Caco-2 (cell line): ENCODE measurements at regions not wholly inside any gene's neighbourhood (a gene's known extent, or its start where the extent isn't known, plus 50 kb on each side); places are given as distances from the start of the nearest gene placed in this dataset.

Experiments
- BruUV-seq: library from RNA; stranded (reverse); fragments of 400-500 nt; replicated peaks from 2 replicates; lab custom pipeline; 2021; lab: Mats Ljungman, UMichigan
- CTCF ChIA-PET: fragments of 300-600 bp; sonication (Branson Sonifier 250); formaldehyde crosslinking; loops from one replicate; lab custom pipeline; 2022; ENCODE audit warnings: antibody characterized with exemption; lab: Charles Lee
- POLR2A ChIA-PET: fragments of 300-600 bp; sonication (Branson Sonifier 250); formaldehyde crosslinking; loops from one replicate; lab custom pipeline; 2022; ENCODE audit warnings: antibody characterized with exemption; lab: Charles Lee
- DNase-seq, 2 experiments: peaks; one replicate each; pipeline versions ENCODE4 v3.0.0 to v3.0.0-alpha.2; 2020 to 2022
- H3K27me3 ChIP-seq: replicated peaks from 2 replicates; pipeline ENCODE4 v1.6.0; 2011; ENCODE audit warnings: low read length; ENCODE audit not compliant: control insufficient read depth, insufficient read depth
- H3K36me3 ChIP-seq: 2 replicates; pipeline ENCODE4 v1.5.1; 2011; ENCODE audit warnings: low read length; ENCODE audit not compliant: control insufficient read depth, insufficient read depth
- H3K4me1 ChIP-seq: fragments of 250-450 bp; sonication (Bioruptor Pico); 2 replicates; pipeline ENCODE4 v1.5.1; 2020; ENCODE audit warnings: mild to moderate bottlenecking
- H3K4me3 ChIP-seq: 2 replicates; pipeline ENCODE4 v1.5.1; 2011; ENCODE audit warnings: low read depth, mild to moderate bottlenecking, control low read depth, low read length
- H3K9me3 ChIP-seq: fragments of 250-450 bp; sonication (Bioruptor Pico); 2 replicates; pipeline ENCODE4 v1.5.1; 2020; ENCODE audit warnings: mild to moderate bottlenecking, moderate library complexity
- H3K27ac Mint-ChIP-seq: one replicate; pipeline ENCODE4 v1.8.0; 2022; ENCODE audit warnings: mixed read lengths; ENCODE audit not compliant: unreplicated experiment
- H3K27me3 Mint-ChIP-seq: one replicate; pipeline ENCODE4 v1.8.0; 2022; ENCODE audit warnings: mixed read lengths; ENCODE audit not compliant: insufficient read depth, unreplicated experiment
- H3K36me3 Mint-ChIP-seq: one replicate; pipeline ENCODE4 v1.8.0; 2022; ENCODE audit warnings: mild to moderate bottlenecking, mixed read lengths; ENCODE audit not compliant: insufficient read depth, unreplicated experiment
- H3K4me1 Mint-ChIP-seq: one replicate; pipeline ENCODE4 v1.8.0; 2022; ENCODE audit warnings: low read depth, mixed read lengths; ENCODE audit not compliant: unreplicated experiment
- H3K4me3 Mint-ChIP-seq: one replicate; pipeline ENCODE4 v1.8.0; 2022; ENCODE audit warnings: mild to moderate bottlenecking, moderate library complexity, mixed read lengths; ENCODE audit not compliant: unreplicated experiment
- H3K9me3 Mint-ChIP-seq: one replicate; pipeline ENCODE4 v1.8.0; 2022; ENCODE audit warnings: mixed read lengths; ENCODE audit not compliant: unreplicated experiment
- intact Hi-C: fragments of 100-400 bp; cut with micrococcal nuclease; formaldehyde crosslinking; loops from one replicate; pipeline ENCODE4 v1.10.0; 2022; ENCODE audit not compliant: unreplicated experiment
- TF ChIP-seq, protein P1 (sequence below), 2 experiments: fragments of 200-600 bp in 1 of 2; IDR thresholded peaks; 1 replicate in 1 of 2; 2 replicates in 1 of 2; pipeline versions ENCODE4 v1.5.1 to v1.8.0; 2011 to 2022; ENCODE audit warnings: antibody characterized with exemption in 1 of 2, control low read depth in 1 of 2, inconsistent platforms in 1 of 2, low read depth in 1 of 2, low read length in 1 of 2, mild to moderate bottlenecking in 1 of 2, moderate library complexity in 1 of 2; ENCODE audit not compliant: insufficient read depth in 1 of 2, severe bottlenecking in 1 of 2, unreplicated experiment in 1 of 2

DNA sequence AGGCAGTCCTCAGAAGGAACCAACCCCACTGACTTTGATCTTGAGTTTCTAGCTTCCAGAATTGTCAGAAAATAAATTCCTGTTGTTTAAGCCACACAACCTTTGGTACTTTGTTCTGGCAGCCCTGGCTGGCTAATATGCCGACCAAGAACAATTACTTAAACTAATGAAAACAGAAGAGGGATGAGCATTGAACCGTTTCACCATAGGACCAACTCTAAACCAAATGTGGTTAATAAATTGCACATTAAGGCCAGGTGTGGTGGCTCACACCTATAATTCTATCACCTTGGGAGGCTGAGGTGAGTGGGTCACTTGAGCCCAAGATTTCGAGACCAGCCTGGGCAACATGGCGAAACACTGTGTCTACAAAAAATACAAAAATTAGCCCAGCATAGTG lies 160.9 kb upstream of the RAI14 start:
- H3K36me3 Mint-ChIP-seq = peaks cover 5% of the 10 kb centered on the region
- peaks cover 35% of the 10 kb centered on the region for H3K4me1 Mint-ChIP-seq
- CTCF ChIA-PET = no interaction called here

DNA sequence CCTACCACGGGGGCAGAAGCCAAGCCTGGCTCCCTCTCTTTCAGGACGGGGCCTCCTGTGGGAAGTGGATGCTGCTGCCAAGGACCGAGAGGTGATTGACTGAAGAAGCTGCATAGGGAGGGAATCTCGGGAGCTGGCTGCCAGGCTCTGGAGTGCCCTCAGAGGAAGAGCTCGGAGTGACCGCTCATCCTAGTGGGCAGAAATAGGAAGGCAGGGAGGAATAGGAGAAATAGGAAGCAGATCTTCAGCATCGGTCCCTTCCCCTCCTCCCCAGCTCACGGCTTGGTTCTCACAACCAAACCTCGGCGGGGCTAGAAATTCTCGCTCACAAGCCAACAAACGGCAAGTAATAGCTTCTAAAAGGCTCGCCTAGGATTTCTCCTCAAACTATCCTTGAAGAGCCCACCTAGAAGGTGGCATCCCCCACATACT lies 159.9 kb upstream of the RAI14 start:
- peaks cover 17% of the 10 kb centered on the region for H3K4me1 ChIP-seq
- H3K4me3 ChIP-seq = no peak overlapping the region
- Mint-ChIP-seq H3K27me3 (no peaks in the 10 kb centered on the region), H3K36me3 (peaks cover under 1% of the 10 kb centered on the region), H3K4me1 (peaks cover 24% of the 10 kb centered on the region), H3K9me3 (no peaks in the 10 kb centered on the region), H3K4me3 (no peak overlapping the region), H3K27ac (no peak overlapping the region)
- H3K36me3 ChIP-seq = no peaks in the 10 kb centered on the region
- ChIA-PET POLR2A (no interaction called here), CTCF (no interaction called here)
- TF ChIP-seq, protein P1, sequence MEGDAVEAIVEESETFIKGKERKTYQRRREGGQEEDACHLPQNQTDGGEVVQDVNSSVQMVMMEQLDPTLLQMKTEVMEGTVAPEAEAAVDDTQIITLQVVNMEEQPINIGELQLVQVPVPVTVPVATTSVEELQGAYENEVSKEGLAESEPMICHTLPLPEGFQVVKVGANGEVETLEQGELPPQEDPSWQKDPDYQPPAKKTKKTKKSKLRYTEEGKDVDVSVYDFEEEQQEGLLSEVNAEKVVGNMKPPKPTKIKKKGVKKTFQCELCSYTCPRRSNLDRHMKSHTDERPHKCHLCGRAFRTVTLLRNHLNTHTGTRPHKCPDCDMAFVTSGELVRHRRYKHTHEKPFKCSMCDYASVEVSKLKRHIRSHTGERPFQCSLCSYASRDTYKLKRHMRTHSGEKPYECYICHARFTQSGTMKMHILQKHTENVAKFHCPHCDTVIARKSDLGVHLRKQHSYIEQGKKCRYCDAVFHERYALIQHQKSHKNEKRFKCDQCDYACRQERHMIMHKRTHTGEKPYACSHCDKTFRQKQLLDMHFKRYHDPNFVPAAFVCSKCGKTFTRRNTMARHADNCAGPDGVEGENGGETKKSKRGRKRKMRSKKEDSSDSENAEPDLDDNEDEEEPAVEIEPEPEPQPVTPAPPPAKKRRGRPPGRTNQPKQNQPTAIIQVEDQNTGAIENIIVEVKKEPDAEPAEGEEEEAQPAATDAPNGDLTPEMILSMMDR (IDR thresholded peaks at IDR 0.05; ENCODE audit: insufficient read depth in 1 of 2, low read depth in 1 of 2, low read length in 1 of 2, severe bottlenecking in 1 of 2, unreplicated experiment in 1 of 2) = no peak
- no peaks in the 10 kb centered on the region for H3K27me3 ChIP-seq
- intact Hi-C loops = no loop called here
- BruUV-seq = no TSS peak
- no peak for DNase-seq
- no peaks in the 10 kb centered on the region for H3K9me3 ChIP-seq

More for the DNA sequence above, 160.9 kb upstream of the RAI14 start:
- POLR2A ChIA-PET = no interaction called here
- TF ChIP-seq, protein P1 (IDR thresholded peaks at IDR 0.05; ENCODE audit: insufficient read depth in 1 of 2, low read depth in 1 of 2, low read length in 1 of 2, severe bottlenecking in 1 of 2, unreplicated experiment in 1 of 2) = no peak
- H3K4me3 ChIP-seq = no peak overlapping the region
- Mint-ChIP-seq H3K4me3 (no peak overlapping the region), H3K27ac (no peak overlapping the region), H3K9me3 (no peaks in the 10 kb centered on the region), H3K27me3 (no peaks in the 10 kb centered on the region)
- no peak for DNase-seq
- intact Hi-C loops = no loop called here
- peaks cover 17% of the 10 kb centered on the region for H3K4me1 ChIP-seq
- BruUV-seq = no TSS peak
- H3K27me3 ChIP-seq = no peaks in the 10 kb centered on the region
- no peaks in the 10 kb centered on the region for H3K36me3 ChIP-seq
- no peaks in the 10 kb centered on the region for H3K9me3 ChIP-seq

DNA sequence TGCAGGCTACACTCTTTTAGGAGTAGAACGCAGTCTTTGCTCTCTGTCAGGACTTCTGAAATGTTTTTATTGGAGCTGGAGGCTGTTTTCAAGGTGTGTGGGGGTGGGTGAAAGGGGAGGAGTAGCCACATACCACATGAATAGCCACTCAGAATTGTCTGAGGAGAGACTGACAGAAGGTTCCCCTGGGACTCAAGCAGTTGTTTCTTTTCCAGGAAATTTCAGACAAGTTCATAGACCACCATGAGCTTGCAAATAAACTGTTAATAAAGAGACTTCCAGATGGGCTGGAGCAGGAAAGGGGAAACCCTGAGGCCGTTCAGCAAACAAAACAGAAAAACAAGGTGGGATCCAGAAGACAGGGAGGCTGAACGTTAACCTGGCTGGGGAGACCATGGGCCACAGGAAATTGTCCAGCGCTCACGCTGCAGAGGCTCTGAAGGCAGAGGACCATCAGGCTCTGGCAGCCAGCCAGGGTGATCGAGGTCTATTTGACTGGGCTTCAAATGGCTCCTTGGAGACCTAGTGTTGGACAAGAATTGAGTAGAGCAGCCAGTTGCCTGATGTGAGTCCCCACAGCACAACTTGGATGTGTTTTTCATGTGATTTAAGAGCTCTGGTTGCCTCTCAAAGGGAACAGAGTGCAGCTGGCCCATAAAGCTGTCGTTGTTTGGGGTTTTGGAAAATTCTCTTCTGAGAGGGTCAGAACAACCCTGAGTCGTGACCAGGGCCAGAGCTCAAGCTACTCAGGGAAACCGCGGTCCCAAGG lies 159.2 kb upstream of the RAI14 start:
- Mint-ChIP-seq H3K9me3 (no peaks in the 10 kb centered on the region), H3K27me3 (no peaks in the 10 kb centered on the region), H3K27ac (no peak overlapping the region), H3K4me3 (no peak overlapping the region), H3K4me1 (peaks cover 21% of the 10 kb centered on the region), H3K36me3 (no peaks in the 10 kb centered on the region)
- intact Hi-C loops = no loop called here
- DNase-seq = no peak
- ChIA-PET CTCF (interaction anchor here (0.6 kb wide), 1 partner anchor 1872 kb away, joined by 4 read pairs; no protein-coding TSS in a partner anchor), POLR2A (no interaction called here)
- TF ChIP-seq, protein P1 (IDR thresholded peaks at IDR 0.05; ENCODE audit: insufficient read depth in 1 of 2, low read depth in 1 of 2, low read length in 1 of 2, severe bottlenecking in 1 of 2, unreplicated experiment in 1 of 2) = no peak
- Histone ChIP-seq H3K27me3 (no peaks in the 10 kb centered on the region), H3K4me3 (no peak overlapping the region), H3K4me1 (peaks cover 17% of the 10 kb centered on the region), H3K9me3 (no peaks in the 10 kb centered on the region), H3K36me3 (no peaks in the 10 kb centered on the region)
- no TSS peak for BruUV-seq
